Stomach smooth muscle (tissue), 2 donors: ENCODE measurements at regions not wholly inside any gene's neighbourhood (a gene's known extent, or its start where the extent isn't known, plus 50 kb on each side); places are given as distances from the start of the nearest gene placed in this dataset.

ENCODE experiments used
- H3K27ac ChIP-seq: one replicate; pipeline ENCODE4 v1.7.0; 2013; ENCODE audit warnings: mild to moderate bottlenecking, low read length, inconsistent platforms
- H3K27me3 ChIP-seq, 2 donors: one replicate each; pipeline ENCODE4 v1.7.0; 2013; ENCODE audit warnings: low read length in 2 of 2; ENCODE audit not compliant: insufficient read depth in 2 of 2, control insufficient read depth in 1 of 2
- H3K36me3 ChIP-seq, 2 donors: one replicate each; pipeline ENCODE4 v1.7.0; 2013; ENCODE audit warnings: low read length in 2 of 2; ENCODE audit not compliant: control insufficient read depth in 2 of 2, insufficient read depth in 2 of 2
- H3K4me1 ChIP-seq: one replicate; pipeline ENCODE4 v1.7.0; 2013; ENCODE audit warnings: low read length; ENCODE audit not compliant: control insufficient read depth, insufficient read depth
- H3K4me3 ChIP-seq, 2 donors: one replicate each; pipeline ENCODE4 v1.7.0; 2013; ENCODE audit warnings: low read length in 2 of 2
- H3K9ac ChIP-seq, 2 donors: one replicate each; pipeline ENCODE4 v1.7.0; 2013; ENCODE audit warnings: low read length in 2 of 2, mild to moderate bottlenecking in 1 of 2
- H3K9me3 ChIP-seq, 2 donors: one replicate each; pipeline ENCODE4 v1.7.0; 2013; ENCODE audit warnings: low read length in 2 of 2; ENCODE audit not compliant: control insufficient read depth in 2 of 2
- donor health status: healthy.
- donor health status: Pancreatic carcinoma.

DNA sequence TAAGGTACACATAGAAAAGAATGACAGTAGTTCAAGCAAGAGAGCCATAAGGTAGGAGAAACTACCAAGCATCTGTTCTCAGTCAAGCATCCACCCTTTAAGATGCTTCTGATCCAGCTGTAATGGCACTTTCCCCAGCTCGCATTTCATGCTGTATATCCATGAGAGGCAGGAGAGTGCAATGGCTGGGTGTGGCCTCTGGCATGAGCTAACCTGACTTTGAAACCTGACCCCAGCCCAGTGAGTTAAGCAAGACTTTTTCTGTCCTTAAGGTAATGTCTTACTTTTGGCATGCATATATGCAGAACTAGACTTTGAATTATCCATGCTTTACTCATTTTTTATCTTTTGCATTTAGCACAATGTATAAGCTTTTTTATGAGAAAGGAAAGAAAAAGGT, 79.8 kb upstream of the CNTN5 start:
- no peaks in the 10 kb centered on the region for H3K9me3 ChIP-seq
- no peaks in the 10 kb centered on the region for H3K4me1 ChIP-seq
- H3K9ac ChIP-seq = no peak overlapping the region
- H3K4me3 ChIP-seq = no peak overlapping the region
- no peak overlapping the region for H3K27ac ChIP-seq
- no peaks in the 10 kb centered on the region for H3K27me3 ChIP-seq
- no peaks in the 10 kb centered on the region for H3K36me3 ChIP-seq

DNA sequence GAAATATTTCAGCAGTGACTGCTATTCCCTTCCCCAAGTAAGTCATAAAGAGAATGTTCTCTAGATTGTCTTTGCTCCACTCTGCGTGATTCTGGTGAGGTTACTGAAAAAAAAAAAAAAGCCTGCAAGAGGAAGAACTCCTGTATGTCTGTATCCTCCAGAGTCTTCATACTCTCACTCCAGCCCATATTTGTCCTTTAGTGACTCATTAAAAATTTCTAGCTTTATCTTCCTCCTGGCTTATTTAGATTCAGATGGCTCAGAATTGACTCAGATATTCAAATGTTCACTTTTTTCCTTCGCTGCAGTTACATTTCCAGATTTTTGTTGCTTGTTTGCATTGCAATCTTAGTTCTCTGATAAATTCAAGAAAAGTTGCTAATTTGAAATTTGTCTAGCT, 76.3 kb upstream of the CNTN5 start:
- no peak overlapping the region for H3K4me3 ChIP-seq
- H3K36me3 ChIP-seq = no peaks in the 10 kb centered on the region
- no peaks in the 10 kb centered on the region for H3K4me1 ChIP-seq
- H3K9me3 ChIP-seq = no peaks in the 10 kb centered on the region
- no peak overlapping the region for H3K9ac ChIP-seq
- no peaks in the 10 kb centered on the region for H3K27me3 ChIP-seq
- H3K27ac ChIP-seq = no peak overlapping the region

DNA sequence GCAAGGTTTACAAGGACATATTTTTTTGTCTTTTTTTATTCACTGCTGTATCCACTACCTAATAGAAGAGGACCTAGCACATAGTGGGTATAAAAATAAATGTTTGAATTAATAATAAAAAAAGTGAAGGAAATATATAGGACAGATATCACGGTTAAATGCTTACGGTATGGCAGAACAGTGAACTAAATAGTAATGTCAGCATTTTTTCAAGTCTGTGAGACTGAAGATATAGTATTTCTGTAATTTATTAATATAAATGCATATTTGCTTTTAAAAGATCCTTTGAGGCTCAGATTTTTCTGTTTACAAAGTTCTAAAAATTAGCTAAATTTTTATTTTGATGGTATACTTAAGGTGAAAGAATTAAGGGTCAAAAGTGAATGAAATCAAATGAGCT, 68.6 kb upstream of the CNTN5 start:
- Histone ChIP-seq H3K36me3 (no peaks in the 10 kb centered on the region), H3K4me1 (no peaks in the 10 kb centered on the region), H3K9me3 (no peaks in the 10 kb centered on the region), H3K4me3 (no peak overlapping the region), H3K27me3 (no peaks in the 10 kb centered on the region), H3K9ac (no peak overlapping the region), H3K27ac (no peak overlapping the region)

DNA sequence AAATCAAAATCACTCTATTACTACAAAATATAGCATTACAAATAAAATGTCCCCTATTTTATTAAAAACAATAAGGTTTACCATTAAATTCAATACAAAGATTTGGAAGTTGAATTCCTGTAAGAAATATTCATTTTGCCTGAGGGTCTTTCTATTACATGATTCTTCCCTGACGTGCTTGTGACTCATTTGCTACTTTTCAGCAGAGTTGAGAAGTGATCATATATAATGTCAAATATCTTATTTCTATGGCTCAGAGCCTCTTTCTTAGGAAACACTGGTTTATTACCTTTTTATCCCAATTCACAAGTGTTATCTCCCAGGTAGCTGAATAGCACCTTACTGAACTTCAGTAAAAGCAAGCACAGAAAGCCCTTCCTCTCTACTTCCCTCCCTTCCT, 65.2 kb upstream of the CNTN5 start:
- H3K36me3 ChIP-seq = no peaks in the 10 kb centered on the region
- H3K27ac ChIP-seq = no peak overlapping the region
- H3K27me3 ChIP-seq = no peaks in the 10 kb centered on the region
- no peak overlapping the region for H3K4me3 ChIP-seq
- no peaks in the 10 kb centered on the region for H3K9me3 ChIP-seq
- no peaks in the 10 kb centered on the region for H3K4me1 ChIP-seq
- H3K9ac ChIP-seq = no peak overlapping the region

DNA sequence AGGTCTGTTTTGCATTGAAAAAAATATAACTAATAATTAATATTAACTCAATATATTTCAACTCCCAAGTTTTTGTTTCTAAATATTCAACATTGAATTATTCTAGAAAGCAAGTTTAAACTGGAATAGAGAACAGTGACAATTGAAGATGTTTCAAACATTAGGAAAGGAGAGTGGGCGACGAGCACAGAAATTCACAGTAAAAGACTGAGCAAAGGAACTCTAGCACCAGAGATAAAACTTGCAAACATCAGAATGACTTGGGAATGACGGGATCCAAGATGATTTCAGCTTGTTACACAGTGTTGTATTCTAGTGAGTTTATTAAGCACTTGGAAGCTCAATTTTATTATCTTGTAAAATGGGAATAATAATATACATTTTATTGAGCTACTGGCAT, 56.6 kb upstream of the CNTN5 start:
- no peaks in the 10 kb centered on the region for H3K36me3 ChIP-seq
- no peak overlapping the region for H3K9ac ChIP-seq
- H3K27ac ChIP-seq = no peak overlapping the region

DNA sequence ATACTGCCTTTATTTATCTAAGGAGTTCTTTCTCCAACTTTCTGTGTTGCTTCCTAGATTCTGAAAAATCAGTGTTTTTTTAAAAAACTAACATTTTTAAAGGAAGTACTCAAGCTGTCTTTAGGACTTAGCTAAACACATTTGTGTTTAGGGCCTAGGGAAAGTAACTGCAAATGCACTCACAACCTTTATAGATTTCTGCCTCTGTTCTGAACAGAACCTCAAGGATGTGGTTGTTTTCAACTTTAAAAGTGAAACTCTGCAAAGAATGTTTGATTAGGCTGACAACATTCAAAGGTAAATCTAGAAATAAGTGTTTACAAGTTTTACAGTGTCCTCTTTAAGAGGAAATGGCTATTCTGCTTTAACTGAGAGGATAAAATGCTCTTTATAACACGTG, 55.4 kb upstream of the CNTN5 start:
- Histone ChIP-seq H3K9me3 (no peaks in the 10 kb centered on the region), H3K27me3 (no peaks in the 10 kb centered on the region), H3K4me1 (no peaks in the 10 kb centered on the region), H3K36me3 (no peaks in the 10 kb centered on the region), H3K4me3 (no peak overlapping the region), H3K9ac (no peak overlapping the region), H3K27ac (no peak overlapping the region)

More for the DNA sequence above, 56.6 kb upstream of the CNTN5 start:
- Histone ChIP-seq H3K4me1 (no peaks in the 10 kb centered on the region), H3K27me3 (no peaks in the 10 kb centered on the region), H3K4me3 (no peak overlapping the region), H3K9me3 (no peaks in the 10 kb centered on the region)

DNA sequence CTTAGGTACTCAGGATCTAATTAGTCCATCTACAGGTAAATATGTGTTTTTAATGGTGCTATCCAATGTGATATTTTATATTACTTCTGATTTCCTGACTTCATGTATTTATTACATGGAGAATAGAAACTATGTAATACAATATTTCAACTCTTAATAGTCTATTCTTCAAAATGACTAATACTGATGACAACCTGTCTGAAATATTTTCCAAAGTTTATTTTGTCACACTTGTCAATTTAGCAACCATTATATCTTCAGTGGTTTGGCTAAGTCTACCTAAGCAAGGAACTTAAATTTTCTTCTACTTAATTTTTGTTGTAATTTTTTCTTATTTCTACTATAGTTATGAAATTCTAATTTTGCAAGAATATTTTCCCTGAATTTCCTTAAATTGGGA, 55.0 kb upstream of the CNTN5 start:
- H3K4me3 ChIP-seq = no peak overlapping the region
- H3K27ac ChIP-seq = no peak overlapping the region
- H3K4me1 ChIP-seq = no peaks in the 10 kb centered on the region
- no peaks in the 10 kb centered on the region for H3K36me3 ChIP-seq
- H3K27me3 ChIP-seq = no peaks in the 10 kb centered on the region
- H3K9me3 ChIP-seq = no peaks in the 10 kb centered on the region
- no peak overlapping the region for H3K9ac ChIP-seq

DNA sequence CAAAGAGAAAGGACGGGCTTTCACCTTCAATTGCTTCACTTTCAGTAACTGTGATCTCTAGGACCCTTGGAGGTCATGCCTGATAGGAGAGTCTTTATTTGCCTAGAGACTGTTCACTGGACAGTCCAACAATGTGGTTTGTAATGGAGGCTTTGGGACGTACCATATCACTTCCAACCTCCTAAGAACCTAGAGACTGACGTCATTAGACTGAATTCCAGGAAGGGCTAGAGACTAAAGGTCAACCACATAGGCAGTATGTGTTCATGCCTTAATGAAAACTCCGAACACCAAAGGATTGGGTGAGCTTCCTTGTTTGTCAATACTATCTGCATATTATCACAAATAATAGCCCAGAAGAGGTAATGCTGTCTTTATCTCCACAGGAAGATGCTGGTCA, 53.7 kb upstream of the CNTN5 start:
- Histone ChIP-seq H3K9me3 (no peaks in the 10 kb centered on the region), H3K4me3 (no peak overlapping the region), H3K4me1 (no peaks in the 10 kb centered on the region), H3K27me3 (no peaks in the 10 kb centered on the region), H3K36me3 (no peaks in the 10 kb centered on the region), H3K9ac (no peak overlapping the region), H3K27ac (no peak overlapping the region)
